Astrocyte of the cerebellum (primary cell): ENCODE measurements at regions not wholly inside any gene's neighbourhood (a gene's known extent, or its start where the extent isn't known, plus 50 kb on each side); places are given as distances from the start of the nearest gene placed in this dataset.

Source experiments
- DNase-seq: peaks from one replicate; pipeline ENCODE4 v3.0.0-alpha.2; 2011; ENCODE audit warnings: low read depth
- H3K4me3 ChIP-seq: 2 replicates; pipeline ENCODE4 v1.5.1; 2011; ENCODE audit warnings: mild to moderate bottlenecking, low read depth, low read length, moderate library complexity
- CTCF ChIP-seq: IDR thresholded peaks from 2 replicates; pipeline ENCODE4 v1.5.1; 2012; ENCODE audit warnings: low read length, low read depth, moderate library complexity, mild to moderate bottlenecking; ENCODE audit errors: missing control alignments
- in situ Hi-C: cut with HindIII; loops from 2 replicates; pipeline ENCODE4 v1.10.0; 2017; ENCODE audit warnings: low sequenced_read_pairs

GRCh38 chr14:30420515-30420914 lies 138.4 kb upstream of the G2E3 start:
- no peak overlapping the region for H3K4me3 ChIP-seq
- in situ Hi-C loops: no loop called here
- DNase-seq: no peak
- no peak for TF ChIP-seq CTCF

GRCh38 chr14:30426463-30426862 lies 132.5 kb upstream of the G2E3 start:
- no peak for TF ChIP-seq CTCF
- no peak overlapping the region for H3K4me3 ChIP-seq
- DNase-seq: no peak
- in situ Hi-C loops: no loop called here

- in situ Hi-C loops: no loop called here
- DNase-seq: no peak
- TF ChIP-seq CTCF: no peak
- H3K4me3 ChIP-seq: no peak overlapping the region
Measured at GRCh38 chr14:30427401-30427800, 131.6 kb upstream of the G2E3 start.

GRCh38 chr14:30427846-30428245 lies 131.1 kb upstream of the G2E3 start:
- in situ Hi-C loops: no loop called here
- no peak for TF ChIP-seq CTCF
- no peak overlapping the region for H3K4me3 ChIP-seq
- no peak for DNase-seq

GRCh38 chr14:30431552-30431951 lies 127.4 kb upstream of the G2E3 start:
- no peak overlapping the region for H3K4me3 ChIP-seq
- TF ChIP-seq CTCF: no peak
- no peak for DNase-seq
- in situ Hi-C loops: no loop called here

GRCh38 chr14:30440961-30441360 lies 118.0 kb upstream of the G2E3 start:
- no peak overlapping the region for H3K4me3 ChIP-seq
- no peak for DNase-seq
- in situ Hi-C loops: no loop called here
- no peak for TF ChIP-seq CTCF
